Prostate gland (tissue), 2 donors: ENCODE measurements at regions not wholly inside any gene's neighbourhood (a gene's known extent, or its start where the extent isn't known, plus 50 kb on each side); places are given as distances from the start of the nearest gene placed in this dataset.

Source experiments
- CTCF ChIP-seq, 4 experiments: fragments of 200-600 bp in 2 of 4; fragments of 450-650 bp in 2 of 4; sonication (generic) in 2 of 4; IDR thresholded peaks; 1 replicate in 3 of 4; 2 replicates in 1 of 4; pipeline ENCODE4 v1.5.1; 2016 to 2019; ENCODE audit warnings: antibody characterized with exemption in 4 of 4, mild to moderate bottlenecking in 2 of 4, moderate library complexity in 2 of 4
- POLR2A ChIP-seq: fragments of 450-650 bp; IDR thresholded peaks from one replicate; pipeline ENCODE4 v1.6.1; 2016; ENCODE audit warnings: antibody characterized with exemption, mild to moderate bottlenecking
- POLR2AphosphoS5 ChIP-seq: sonication (generic); formaldehyde crosslinking; IDR thresholded peaks from one replicate; pipeline ENCODE4 v1.6.1; 2017; ENCODE audit warnings: antibody characterized with exemption

- TF ChIP-seq CTCF (IDR thresholded peaks at IDR 0.05) (no peak), POLR2A (no peak), POLR2AphosphoS5 (no peak)
Observed at GRCh38 chr2:153156743-153157142, 321.8 kb downstream of the RPRM start.
